Right lobe of liver (tissue), 6 donors: ENCODE measurements at regions not wholly inside any gene's neighbourhood (a gene's known extent, or its start where the extent isn't known, plus 50 kb on each side); places are given as distances from the start of the nearest gene placed in this dataset.

ENCODE experiments used
- ATAC-seq, 4 donors: fragments of 200-7000 bp; cut with Tn5 transposase; one replicate each; pipeline ENCODE4 v1.9.1; 2020; ENCODE audit warnings: mild to moderate bottlenecking in 4 of 4, moderate library complexity in 4 of 4
- DNase-seq, 3 donors: peaks; one replicate each; pipeline ENCODE4 v3.0.0-alpha.2; 2020
- H3K27ac ChIP-seq, 3 donors: fragments of 200-600 bp; one replicate each; pipeline ENCODE4 v1.8.0; 2022
- H3K27me3 ChIP-seq, 2 donors: fragments of 200-600 bp; one replicate each; pipeline ENCODE4 v1.8.0; 2022
- H3K36me3 ChIP-seq, 4 donors: fragments of 200-600 bp; sonication (generic) in 1 of 4; one replicate each; pipeline versions ENCODE4 v1.5.1 to v1.8.0; 2017 to 2022; ENCODE audit warnings: control low read depth in 1 of 4
- H3K4me1 ChIP-seq, 4 donors: fragments of 200-600 bp; sonication (generic) in 1 of 4; one replicate each; pipeline versions ENCODE4 v1.5.1 to v1.8.0; 2017 to 2022; ENCODE audit warnings: control low read depth in 1 of 4
- H3K4me3 ChIP-seq, 3 donors: fragments of 200-600 bp; one replicate each; pipeline ENCODE4 v1.8.0; 2022
- H3K9me3 ChIP-seq, 4 donors: fragments of 200-600 bp; sonication (generic) in 1 of 4; one replicate each; pipeline versions ENCODE4 v1.5.1 to v1.8.0; 2017 to 2022; ENCODE audit warnings: control low read depth in 1 of 4
- CTCF ChIP-seq, 4 donors: fragments of 200-600 bp in 3 of 4; fragments of 450-650 bp in 1 of 4; IDR thresholded peaks; one replicate each; pipeline versions ENCODE4 v1.5.1 to v1.8.0; 2016 to 2022; ENCODE audit warnings: antibody characterized with exemption in 4 of 4, mild to moderate bottlenecking in 2 of 4
- POLR2A ChIP-seq: fragments of 450-650 bp; IDR thresholded peaks from one replicate; pipeline ENCODE4 v1.6.1; 2017; ENCODE audit warnings: antibody characterized with exemption, mild to moderate bottlenecking
- WGBS: methylation state at CpG from one replicate; pipeline ENCODE4 v1.1.6; 2018; ENCODE audit warnings: low coverage, low lambda C conversion rate; ENCODE audit not compliant: insufficient coverage; ENCODE audit errors: missing lambda C conversion rate; 5-methylcytosine and 5-hydroxymethylcytosine counted together
- intact Hi-C, 2 donors: fragments of 100-400 bp; cut with DNase I; formaldehyde crosslinking; loops; one replicate each; pipeline versions ENCODE4 v1.11.2 to v1.14.1; 2022
- donor health status: DM: no; HTN: yes; CAD: no.
- donor health status: DM: no; HTN: no; CAD: no.
- donor health status: DM: no; HTN: no; CAD: no.
- donor health status: DM: no; HTN: yes; CAD: no.
- donor health status: DM: no; HTN: yes; CAD: no.

- Histone ChIP-seq H3K27ac (no peak overlapping the region), H3K27me3 (no peaks in the 10 kb centered on the region), H3K36me3 (no peaks in the 10 kb centered on the region), H3K9me3 (no peaks in the 10 kb centered on the region), H3K4me3 (no peak overlapping the region), H3K4me1 (no peaks in the 10 kb centered on the region)
- intact Hi-C loops: no loop called here
- WGBS: 67% methylated on average over 11 of the region's 11 CpGs
- no peak for DNase-seq
- ATAC-seq: no peak
- no peak for TF ChIP-seq CTCF (IDR thresholded peaks at IDR 0.05)
- no peak for TF ChIP-seq POLR2A
Measured at GRCh38 chr2:59662127-59662861, 891.2 kb downstream of the BCL11A start.

DNA sequence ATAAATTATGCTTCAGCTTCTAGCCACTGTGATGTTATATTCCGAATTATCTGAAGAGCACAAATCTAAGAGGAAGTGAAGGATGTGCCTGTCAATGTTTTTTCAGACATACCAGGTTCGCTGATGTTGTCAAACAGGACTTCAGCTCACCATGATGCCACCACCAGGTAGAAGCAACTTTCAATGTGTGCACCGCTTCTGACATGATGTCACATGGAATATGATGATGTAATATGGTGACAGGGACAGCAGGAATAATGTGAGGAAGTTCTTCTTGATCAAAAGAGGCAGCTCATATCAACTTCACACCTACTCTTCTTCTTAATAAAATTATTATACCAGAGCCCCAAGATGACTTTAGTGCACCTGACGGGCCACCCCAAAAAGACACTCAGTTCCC is 893.2 kb downstream of the BCL11A start:
- Histone ChIP-seq H3K27ac (no peak overlapping the region), H3K27me3 (no peaks in the 10 kb centered on the region), H3K9me3 (no peaks in the 10 kb centered on the region), H3K4me1 (no peaks in the 10 kb centered on the region), H3K36me3 (no peaks in the 10 kb centered on the region), H3K4me3 (no peak overlapping the region)
- no peak for ATAC-seq
- no peak for TF ChIP-seq POLR2A
- TF ChIP-seq CTCF (IDR thresholded peaks at IDR 0.05): no peak
- intact Hi-C loops: no loop called here
- no peak for DNase-seq
- WGBS: 49% methylated on average over 3 of the region's 4 CpGs

GRCh38 chr2:59658906-59659635 is 894.4 kb downstream of the BCL11A start:
- H3K9me3 ChIP-seq: no peaks in the 10 kb centered on the region
- DNase-seq (no peak), ATAC-seq (no peak)
- H3K27me3 ChIP-seq: no peaks in the 10 kb centered on the region
- no peaks in the 10 kb centered on the region for H3K4me1 ChIP-seq
- 36% methylated on average over 5 of the region's 7 CpGs for WGBS
- no peaks in the 10 kb centered on the region for H3K36me3 ChIP-seq
- intact Hi-C loops: no loop called here
- no peak overlapping the region for H3K4me3 ChIP-seq
- no peak overlapping the region for H3K27ac ChIP-seq
- no peak for TF ChIP-seq POLR2A
- no peak for TF ChIP-seq CTCF (IDR thresholded peaks at IDR 0.05)

DNA sequence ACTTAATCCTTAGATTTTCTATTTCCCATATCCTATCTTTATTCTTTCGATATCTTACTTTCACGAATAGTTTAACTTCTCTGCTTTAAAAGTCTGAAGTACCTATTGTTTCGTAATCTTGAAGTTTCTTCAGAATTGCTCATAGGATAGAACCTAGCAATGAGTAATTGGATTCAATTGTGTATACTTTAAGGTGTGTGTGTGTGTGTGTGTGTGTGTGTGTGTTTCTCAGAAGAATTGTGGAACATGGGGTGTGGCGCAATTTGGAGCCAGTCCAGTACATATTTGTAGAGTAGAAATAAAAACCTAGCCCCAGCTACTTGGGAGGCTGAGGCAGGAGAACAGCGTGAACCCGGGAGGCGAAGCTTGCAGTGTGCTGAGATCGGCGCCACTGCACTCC is 897.6 kb downstream of the BCL11A start:
- no peaks in the 10 kb centered on the region for H3K9me3 ChIP-seq
- ATAC-seq (no peak), DNase-seq (no peak)
- H3K4me3 ChIP-seq: no peak overlapping the region
- no peak overlapping the region for H3K27ac ChIP-seq
- TF ChIP-seq POLR2A: no peak
- TF ChIP-seq CTCF (IDR thresholded peaks at IDR 0.05): no peak
- no peaks in the 10 kb centered on the region for H3K27me3 ChIP-seq
- intact Hi-C loops: no loop called here
- 67% methylated on average over 8 of the region's 9 CpGs for WGBS
- H3K36me3 ChIP-seq: no peaks in the 10 kb centered on the region
- H3K4me1 ChIP-seq: no peaks in the 10 kb centered on the region
